HepG2 (cell line): ENCODE measurements at regions not wholly inside any gene's neighbourhood (a gene's known extent, or its start where the extent isn't known, plus 50 kb on each side); places are given as distances from the start of the nearest gene placed in this dataset.
"Not testable (repeated sequence)": the region's sequence is repeated elsewhere in the genome, so short reads cannot be mapped to it uniquely, and the experiment has no call there.

Experiments used
- FIP1L1 ChIP-seq: fragments of 200-400 bp; formaldehyde crosslinking; IDR thresholded peaks from 2 replicates; pipeline ENCODE4 v1.6.1; 2018; ENCODE audit warnings: low read depth, mild to moderate bottlenecking, low read length, moderate library complexity, borderline replicate concordance; ENCODE audit not compliant: insufficient read depth
- POLR2AphosphoS5 ChIP-seq: IDR thresholded peaks from 2 replicates; pipeline ENCODE4 v1.6.1; 2012; ENCODE audit warnings: low read depth, low read length
- SUZ12 ChIP-seq: fragments of 150-350 bp; IDR thresholded peaks from 2 replicates; pipeline ENCODE4 v1.6.1; 2014; ENCODE audit warnings: low read depth, low read length
- ZFX ChIP-seq: sonication (generic); formaldehyde crosslinking; IDR thresholded peaks from 2 replicates; pipeline ENCODE4 v1.4.0; 2020; ENCODE audit warnings: mild to moderate bottlenecking, low read depth, missing genetic modification reagents, moderate library complexity
- TF ChIP-seq, protein P1 (sequence below): sonication (generic); formaldehyde crosslinking; IDR thresholded peaks from 2 replicates; pipeline ENCODE4 v1.5.0; 2020; ENCODE audit warnings: mild to moderate bottlenecking, missing genetic modification reagents, moderate library complexity
- TF ChIP-seq, protein P2 (sequence below): sonication (generic); formaldehyde crosslinking; IDR thresholded peaks from 2 replicates; pipeline ENCODE4 v1.8.1; 2022; ENCODE audit warnings: low read depth, mild to moderate bottlenecking, missing genetic modification reagents
- TF ChIP-seq, protein P3 (sequence below): sonication (generic); formaldehyde crosslinking; IDR thresholded peaks from 2 replicates; pipeline ENCODE4 v1.5.1; 2020; ENCODE audit warnings: missing genetic modification reagents, mild to moderate bottlenecking, borderline replicate concordance

- TF ChIP-seq SUZ12, FIP1L1, ZFX, POLR2AphosphoS5: not testable (repeated sequence)
- TF ChIP-seq, protein P1, sequence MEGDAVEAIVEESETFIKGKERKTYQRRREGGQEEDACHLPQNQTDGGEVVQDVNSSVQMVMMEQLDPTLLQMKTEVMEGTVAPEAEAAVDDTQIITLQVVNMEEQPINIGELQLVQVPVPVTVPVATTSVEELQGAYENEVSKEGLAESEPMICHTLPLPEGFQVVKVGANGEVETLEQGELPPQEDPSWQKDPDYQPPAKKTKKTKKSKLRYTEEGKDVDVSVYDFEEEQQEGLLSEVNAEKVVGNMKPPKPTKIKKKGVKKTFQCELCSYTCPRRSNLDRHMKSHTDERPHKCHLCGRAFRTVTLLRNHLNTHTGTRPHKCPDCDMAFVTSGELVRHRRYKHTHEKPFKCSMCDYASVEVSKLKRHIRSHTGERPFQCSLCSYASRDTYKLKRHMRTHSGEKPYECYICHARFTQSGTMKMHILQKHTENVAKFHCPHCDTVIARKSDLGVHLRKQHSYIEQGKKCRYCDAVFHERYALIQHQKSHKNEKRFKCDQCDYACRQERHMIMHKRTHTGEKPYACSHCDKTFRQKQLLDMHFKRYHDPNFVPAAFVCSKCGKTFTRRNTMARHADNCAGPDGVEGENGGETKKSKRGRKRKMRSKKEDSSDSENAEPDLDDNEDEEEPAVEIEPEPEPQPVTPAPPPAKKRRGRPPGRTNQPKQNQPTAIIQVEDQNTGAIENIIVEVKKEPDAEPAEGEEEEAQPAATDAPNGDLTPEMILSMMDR (CRISPR knock-in tag) = not testable (repeated sequence)
- TF ChIP-seq, protein P2, sequence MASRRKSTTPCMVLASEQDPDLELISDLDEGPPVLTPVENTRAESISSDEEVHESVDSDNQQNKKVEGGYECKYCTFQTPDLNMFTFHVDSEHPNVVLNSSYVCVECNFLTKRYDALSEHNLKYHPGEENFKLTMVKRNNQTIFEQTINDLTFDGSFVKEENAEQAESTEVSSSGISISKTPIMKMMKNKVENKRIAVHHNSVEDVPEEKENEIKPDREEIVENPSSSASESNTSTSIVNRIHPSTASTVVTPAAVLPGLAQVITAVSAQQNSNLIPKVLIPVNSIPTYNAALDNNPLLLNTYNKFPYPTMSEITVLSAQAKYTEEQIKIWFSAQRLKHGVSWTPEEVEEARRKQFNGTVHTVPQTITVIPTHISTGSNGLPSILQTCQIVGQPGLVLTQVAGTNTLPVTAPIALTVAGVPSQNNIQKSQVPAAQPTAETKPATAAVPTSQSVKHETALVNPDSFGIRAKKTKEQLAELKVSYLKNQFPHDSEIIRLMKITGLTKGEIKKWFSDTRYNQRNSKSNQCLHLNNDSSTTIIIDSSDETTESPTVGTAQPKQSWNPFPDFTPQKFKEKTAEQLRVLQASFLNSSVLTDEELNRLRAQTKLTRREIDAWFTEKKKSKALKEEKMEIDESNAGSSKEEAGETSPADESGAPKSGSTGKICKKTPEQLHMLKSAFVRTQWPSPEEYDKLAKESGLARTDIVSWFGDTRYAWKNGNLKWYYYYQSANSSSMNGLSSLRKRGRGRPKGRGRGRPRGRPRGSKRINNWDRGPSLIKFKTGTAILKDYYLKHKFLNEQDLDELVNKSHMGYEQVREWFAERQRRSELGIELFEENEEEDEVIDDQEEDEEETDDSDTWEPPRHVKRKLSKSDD (CRISPR knock-in tag) = not testable (repeated sequence)
- TF ChIP-seq, protein P3, sequence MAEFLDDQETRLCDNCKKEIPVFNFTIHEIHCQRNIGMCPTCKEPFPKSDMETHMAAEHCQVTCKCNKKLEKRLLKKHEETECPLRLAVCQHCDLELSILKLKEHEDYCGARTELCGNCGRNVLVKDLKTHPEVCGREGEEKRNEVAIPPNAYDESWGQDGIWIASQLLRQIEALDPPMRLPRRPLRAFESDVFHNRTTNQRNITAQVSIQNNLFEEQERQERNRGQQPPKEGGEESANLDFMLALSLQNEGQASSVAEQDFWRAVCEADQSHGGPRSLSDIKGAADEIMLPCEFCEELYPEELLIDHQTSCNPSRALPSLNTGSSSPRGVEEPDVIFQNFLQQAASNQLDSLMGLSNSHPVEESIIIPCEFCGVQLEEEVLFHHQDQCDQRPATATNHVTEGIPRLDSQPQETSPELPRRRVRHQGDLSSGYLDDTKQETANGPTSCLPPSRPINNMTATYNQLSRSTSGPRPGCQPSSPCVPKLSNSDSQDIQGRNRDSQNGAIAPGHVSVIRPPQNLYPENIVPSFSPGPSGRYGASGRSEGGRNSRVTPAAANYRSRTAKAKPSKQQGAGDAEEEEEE = not testable (repeated sequence)
Measured at GRCh38 chr1:194407238-194407637, 1220.8 kb upstream of the B3GALT2 start.
